HCEC 1CT (cell line): ENCODE measurements at regions not wholly inside any gene's neighbourhood (a gene's known extent, or its start where the extent isn't known, plus 50 kb on each side); places are given as distances from the start of the nearest gene placed in this dataset.
A peak's percentile ranks its signal among the peaks of the same experiment; 100 is the strongest.

Experiments
- DNase-seq: peaks from one replicate; pipeline ENCODE4 v3.0.0-alpha.2; 2017

DNA sequence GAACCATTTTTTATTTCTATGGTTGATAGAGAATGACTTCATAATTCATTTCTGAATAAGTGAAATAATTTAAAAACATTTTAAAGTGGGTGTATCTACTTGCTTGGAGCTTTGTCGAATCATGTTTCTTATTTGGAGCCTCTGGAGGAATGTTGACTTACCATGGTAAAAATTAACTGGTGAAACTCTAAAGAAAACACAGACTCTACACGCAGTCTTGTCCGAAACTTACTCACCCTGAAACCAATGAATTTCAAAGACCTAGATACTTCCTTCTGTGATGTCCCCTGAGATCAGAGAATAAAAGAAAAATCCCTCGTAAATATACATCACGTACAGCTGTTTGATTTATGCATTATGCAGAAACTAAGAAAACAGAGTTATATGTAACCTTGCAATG is 665.2 kb upstream of the NRXN1 start:
- no peak for DNase-seq

- DNase-seq = peak; percentile 47
Observed at GRCh38 chr2:51695531-51695930, 663.6 kb upstream of the NRXN1 start.

DNA sequence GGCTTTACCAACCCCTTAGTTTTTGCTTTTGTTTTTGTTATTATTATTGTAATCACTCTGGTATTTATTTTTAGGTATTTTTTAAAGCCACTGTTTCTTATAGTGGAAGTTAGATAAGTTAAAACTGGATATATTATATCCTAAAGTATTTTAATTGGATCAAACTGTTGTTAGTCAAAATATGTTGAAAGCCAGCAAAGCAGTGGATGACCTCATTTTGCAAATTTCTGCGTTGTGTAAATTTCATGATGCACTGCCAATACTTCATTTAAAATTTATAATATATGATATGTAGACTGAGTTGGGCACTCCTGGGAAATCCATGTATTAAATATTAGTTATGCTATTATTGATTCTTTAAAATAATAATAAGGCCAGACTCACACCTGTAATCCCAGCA is 661.7 kb upstream of the NRXN1 start:
- no peak for DNase-seq

- DNase-seq = no peak
Observed at GRCh38 chr2:51681854-51682253, 649.9 kb upstream of the NRXN1 start.

GRCh38 chr2:51673628-51674027 is 641.7 kb upstream of the NRXN1 start:
- no peak for DNase-seq

GRCh38 chr2:51667679-51668078 is 635.7 kb upstream of the NRXN1 start:
- no peak for DNase-seq

DNA sequence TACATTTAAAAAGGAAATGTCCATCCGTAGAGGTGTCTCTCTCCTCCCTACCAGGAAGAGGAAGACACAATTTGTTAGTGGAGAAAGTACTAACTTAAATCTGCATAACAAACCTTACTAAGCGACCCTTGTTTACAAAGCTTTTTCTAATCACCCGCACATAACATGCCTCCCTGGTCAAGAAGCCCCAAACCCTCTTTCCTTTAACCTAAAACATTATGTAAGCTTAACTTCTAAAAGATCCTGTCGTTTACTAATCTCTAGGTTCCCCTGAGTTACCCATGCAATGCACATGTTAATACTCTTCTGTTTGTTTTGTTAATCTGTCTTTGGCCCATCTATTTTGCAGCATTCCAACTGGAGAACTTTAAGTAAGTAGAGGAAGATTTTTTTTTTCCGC is 630.3 kb upstream of the NRXN1 start:
- DNase-seq = no peak

DNA sequence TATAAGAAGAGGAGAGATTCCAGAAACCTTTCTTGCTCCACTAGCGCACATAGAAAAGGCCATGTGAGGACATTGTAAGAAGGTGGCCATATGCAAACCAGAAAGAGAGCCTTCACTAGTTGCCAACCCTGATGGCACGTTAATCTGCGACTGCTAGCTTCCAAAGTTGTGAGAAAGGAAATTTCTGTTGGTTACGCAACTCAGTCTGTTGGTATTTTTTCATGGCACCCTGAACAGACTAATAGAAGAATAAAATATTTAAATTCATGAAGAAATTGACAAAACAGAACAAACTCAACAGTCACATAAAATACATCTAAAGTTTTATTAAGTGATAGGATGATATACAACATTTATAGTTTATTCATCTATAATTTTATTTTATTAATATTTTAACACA is 625.9 kb upstream of the NRXN1 start:
- no peak for DNase-seq

DNA sequence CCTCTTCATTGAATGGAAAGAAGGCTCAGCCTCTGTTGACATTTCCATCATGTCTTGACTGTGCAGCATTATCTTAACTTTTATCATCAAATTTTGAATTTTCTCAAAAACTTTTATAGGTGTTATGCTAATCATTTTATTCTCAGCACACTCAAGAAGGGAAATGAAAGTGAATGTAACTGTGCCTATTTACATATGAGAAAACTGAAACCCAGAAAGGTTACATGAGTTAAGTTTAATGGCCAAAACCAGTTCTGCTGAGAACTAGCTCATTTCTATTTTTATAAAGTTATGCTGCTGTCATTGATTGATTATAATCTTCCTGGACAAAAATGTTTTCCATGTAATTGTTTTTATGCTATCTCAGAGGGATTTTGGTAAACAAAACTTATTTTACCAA is 618.8 kb upstream of the NRXN1 start:
- no peak for DNase-seq

- DNase-seq = no peak
Observed at GRCh38 chr2:51649366-51649765, 617.4 kb upstream of the NRXN1 start.

GRCh38 chr2:51638811-51639210 is 606.9 kb upstream of the NRXN1 start:
- no peak for DNase-seq

DNA sequence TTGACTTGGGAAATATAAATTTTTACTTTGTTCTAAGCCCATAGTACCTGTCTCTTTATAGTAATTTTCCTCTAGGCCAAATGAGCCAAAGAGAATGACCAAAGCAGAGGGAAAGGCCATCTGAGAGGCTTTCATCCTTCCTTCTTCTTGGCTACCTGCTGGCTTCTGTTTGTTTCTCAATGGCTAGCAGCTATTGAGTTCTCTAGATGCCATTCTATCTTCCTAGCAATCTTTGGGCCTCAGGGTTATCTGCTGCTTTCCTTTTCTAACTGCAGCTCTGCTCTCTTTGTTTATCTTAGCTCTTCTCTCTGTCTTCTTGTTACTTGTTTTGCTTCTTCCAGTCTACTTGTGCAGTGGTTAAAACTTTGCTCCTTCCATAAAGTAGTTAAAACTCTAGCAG is 601.1 kb upstream of the NRXN1 start:
- DNase-seq = no peak

DNA sequence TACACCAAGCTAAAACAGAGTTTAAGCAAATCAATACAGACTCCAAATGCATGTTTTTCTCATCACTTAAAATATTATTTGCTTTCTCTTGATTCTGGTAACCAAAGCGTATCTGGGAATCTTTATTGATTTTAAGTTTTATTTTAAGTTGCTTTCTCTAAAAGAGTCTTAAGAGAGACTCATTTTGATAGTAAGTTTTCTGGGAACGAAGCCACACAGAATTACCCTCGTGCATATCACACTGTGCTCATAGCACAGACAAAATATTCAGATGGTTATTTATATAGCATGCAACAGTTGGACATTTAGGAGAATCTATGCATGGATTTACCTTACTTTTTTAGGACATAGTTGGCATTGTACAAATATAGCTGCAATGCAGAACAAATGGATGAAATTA is 597.5 kb upstream of the NRXN1 start:
- DNase-seq = no peak

DNA sequence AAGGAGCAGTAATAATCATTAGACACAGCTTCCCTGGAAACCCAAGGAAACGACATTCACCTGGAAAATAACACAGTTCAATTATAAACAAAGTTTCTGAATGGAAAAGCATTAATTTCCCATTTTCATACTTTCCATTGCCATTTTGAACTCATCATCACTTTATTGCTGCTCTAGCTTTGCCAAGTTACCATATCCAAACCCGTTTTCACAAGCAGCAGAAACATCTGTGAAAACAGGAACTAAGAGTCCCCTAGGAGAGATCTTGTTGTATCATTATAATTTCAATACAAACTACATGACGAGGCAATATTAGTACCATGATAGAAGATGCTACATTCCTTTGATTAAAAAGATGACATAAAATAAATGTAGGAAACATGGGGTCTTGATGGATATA is 597.0 kb upstream of the NRXN1 start:
- DNase-seq = no peak

GRCh38 chr2:51624995-51625394 is 593.1 kb upstream of the NRXN1 start:
- DNase-seq = peak; percentile 70

GRCh38 chr2:51620796-51621195 is 588.9 kb upstream of the NRXN1 start:
- DNase-seq = peak; percentile 26

DNA sequence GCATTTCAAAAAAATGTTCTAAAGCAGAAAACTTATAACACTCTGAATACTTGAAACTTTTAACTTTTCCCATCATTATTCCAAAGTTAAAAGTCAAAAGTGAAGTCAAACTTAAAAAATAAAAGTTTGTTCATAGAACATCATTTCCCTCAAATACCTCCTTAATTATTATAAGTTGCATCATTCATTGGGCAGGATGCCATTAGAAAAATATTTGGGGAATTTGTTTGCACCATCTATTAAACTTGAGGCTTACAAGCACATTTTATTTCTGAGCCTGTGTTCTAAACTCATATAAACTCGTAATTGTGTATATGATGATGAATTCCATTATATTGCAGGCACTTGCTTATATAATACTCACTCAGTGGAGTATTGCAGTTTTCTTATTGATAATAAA is 588.0 kb upstream of the NRXN1 start:
- DNase-seq = no peak

- DNase-seq = no peak
Observed at GRCh38 chr2:51612387-51612786, 580.5 kb upstream of the NRXN1 start.

DNA sequence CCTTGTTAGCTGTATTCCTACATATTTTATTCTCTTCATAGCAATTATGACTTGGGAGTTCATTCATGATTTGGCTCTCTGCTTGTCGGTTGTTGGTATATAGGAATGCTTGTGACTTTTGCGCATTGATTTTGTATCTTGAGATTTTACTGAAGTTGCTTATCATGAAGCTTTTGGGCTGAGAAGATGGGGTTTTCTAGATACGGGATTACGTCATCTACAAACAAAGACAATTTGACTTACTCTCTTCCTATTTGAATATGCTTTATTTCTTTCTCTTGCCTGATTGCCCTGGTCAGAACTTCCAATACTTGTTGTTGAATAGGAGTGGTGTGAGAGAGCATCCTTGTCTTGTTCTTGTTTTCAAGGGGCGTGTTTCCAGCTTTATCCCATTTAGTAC is 569.8 kb upstream of the NRXN1 start:
- DNase-seq = no peak

- no peak for DNase-seq
Observed at GRCh38 chr2:51597086-51597485, 565.2 kb upstream of the NRXN1 start.

- DNase-seq = no peak
Observed at GRCh38 chr2:51595836-51596235, 563.9 kb upstream of the NRXN1 start.

DNA sequence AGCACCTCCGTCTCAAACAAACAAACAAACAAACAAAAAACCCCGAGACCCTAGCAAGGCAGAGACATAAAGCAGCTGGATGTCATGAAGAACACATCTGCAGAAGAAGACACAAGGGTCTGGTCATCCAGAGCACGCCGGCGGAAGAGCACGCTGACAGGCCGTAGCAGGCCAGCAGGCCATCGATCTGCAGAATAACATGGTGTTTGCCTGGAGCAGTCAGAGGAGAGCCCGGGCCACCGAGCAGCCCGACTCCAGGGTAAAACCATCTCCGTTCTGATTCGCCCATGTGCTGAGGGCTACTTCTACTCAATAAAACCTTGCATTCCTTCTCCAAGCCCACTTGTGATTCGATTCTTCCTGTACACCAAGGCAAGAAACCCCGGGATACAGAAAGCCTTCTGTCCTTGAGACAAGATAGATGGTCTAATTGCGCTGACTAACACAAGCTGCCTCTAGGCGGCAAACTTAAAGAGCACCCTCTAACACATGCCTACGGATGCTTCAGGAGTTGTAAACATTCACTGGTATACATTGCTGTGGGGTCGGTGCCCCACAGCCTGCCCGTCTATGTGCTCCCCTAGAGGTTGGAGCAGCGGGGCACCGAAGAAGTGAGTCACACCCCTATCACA is 549.8 kb upstream of the NRXN1 start:
- DNase-seq = no peak

GRCh38 chr2:51579412-51579811 is 547.5 kb upstream of the NRXN1 start:
- no peak for DNase-seq

DNA sequence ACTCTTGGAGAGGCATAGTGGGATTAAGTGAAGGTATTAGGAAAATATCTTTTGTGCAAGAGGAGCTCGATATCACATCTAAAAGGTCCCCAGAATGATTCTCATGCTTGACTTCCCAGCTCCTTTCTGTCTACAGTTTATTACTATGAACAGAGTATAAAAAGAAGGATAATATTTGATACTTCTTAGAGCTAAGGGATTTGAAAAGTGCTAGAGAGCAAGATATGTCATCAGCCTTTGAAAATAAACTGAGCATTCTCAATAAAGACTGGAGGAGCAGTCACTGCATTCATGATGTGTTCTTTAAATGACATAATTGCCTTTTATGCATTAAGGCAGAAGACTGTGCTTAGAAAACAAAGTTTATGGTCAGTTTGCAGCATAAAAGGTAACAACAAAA is 543.2 kb upstream of the NRXN1 start:
- no peak for DNase-seq

DNA sequence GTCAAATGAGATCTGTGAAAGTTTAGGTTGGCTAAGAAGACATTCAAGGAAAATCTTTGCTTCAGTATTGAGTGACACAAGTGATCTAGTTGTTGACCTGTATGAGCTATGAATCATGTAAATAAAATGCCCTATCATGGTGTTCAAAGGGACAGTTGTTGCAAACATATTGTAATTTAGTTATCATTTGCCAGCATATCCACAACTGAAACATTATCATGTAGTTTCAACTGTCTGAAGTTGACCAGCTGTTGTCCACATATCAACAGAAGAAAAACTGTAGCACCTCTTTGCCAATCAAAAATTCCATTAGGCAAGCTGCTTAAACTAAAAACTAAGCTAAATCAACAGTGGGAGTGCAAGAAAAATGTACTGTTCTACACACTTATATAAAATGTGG is 527.1 kb upstream of the NRXN1 start:
- DNase-seq = no peak

GRCh38 chr2:51553476-51553875 is 521.5 kb upstream of the NRXN1 start:
- peak; percentile 34 for DNase-seq
